ENCODE measurements at regions not wholly inside any gene's neighbourhood (a gene's known extent, or its start where the extent isn't known, plus 50 kb on each side); places are given as distances from the start of the nearest gene placed in this dataset.
"Not testable (repeated sequence)": the region's sequence is repeated elsewhere in the genome, so short reads cannot be mapped to it uniquely, and the experiment has no call there.

DNA sequence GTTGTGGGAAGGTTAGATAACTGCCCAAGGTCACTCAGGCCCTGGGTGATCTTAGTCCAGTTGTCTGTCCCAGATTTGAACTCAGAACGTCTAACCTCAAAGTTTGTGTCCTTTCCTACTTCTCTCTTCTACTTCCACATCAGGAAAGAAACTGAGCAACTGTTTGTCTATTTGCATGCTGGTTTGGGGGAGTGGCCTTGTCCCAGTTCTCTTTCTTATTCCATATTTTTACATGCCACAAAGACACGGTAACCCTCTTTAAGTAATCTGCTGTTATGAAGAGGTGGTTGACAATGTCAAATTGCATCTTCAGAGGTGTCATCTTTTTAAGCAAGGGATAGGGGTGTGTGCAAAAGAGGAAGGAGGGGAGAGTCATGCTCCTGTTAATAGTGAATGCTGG, 432.5 kb downstream of the HS3ST3B1 start:
- DNase-seq (ENCODE audit: low read depth in 3 of 3), result no peak

DNA sequence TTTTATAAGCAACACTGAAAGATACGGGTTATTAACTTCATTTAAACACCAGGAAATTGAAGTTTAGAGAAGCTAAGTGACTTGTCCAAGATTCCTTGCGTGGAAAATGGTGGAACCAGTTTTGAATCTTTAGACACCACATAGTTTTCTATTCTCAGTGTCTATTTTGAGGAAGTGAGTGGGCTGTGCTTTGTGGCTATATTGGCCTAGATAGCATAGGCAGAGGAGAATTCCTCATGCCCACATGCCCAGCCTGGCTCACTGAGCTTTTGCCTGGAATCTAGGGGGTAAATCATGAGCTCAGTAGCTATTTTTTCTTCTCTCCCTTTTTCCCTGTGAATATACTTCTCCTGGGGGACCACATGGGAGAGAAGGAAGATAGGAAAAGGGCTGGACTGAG, 431.3 kb downstream of the HS3ST3B1 start:
- no peak for DNase-seq (ENCODE audit: low read depth in 3 of 3)

DNA sequence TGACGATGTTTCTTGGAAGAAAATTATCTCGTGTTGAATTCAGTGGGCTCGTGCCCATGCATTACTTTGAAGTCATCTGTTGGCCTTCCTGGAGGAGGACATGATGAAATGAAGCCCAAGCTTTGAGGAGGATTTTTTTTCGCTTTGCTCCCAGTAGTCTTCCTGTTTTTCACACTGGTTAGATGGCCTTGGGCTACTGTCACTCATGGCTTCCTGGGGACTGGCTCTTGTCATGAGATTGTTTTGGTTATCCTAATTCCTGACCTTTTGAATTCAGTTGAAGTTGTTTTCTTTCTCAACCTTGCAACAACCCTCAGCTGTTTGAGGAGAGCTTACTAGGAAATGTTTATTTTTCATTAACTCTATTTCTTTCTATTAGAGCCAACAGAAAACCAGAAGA, 430.7 kb downstream of the HS3ST3B1 start:
- DNase-seq (ENCODE audit: low read depth in 3 of 3), result no peak

DNA sequence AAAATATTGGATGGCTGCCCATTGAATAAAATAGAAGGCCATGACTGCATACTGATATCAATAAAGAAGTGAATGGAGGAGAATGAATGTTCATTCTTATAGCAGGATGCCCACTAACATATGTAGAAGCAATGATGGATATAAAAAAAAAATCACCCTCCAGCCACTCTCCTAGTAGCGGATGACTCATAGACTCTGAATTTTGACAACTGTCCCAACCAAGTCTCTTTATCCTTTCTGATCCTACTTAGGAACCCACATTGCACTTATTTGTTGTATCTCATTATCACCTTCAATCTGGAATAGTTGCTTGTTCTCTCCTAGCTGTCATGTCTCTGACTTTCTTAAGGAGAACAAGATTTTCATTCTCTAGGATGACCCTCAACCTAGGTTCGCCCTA, 429.9 kb downstream of the HS3ST3B1 start:
- no peak for DNase-seq (ENCODE audit: low read depth in 3 of 3)

DNA sequence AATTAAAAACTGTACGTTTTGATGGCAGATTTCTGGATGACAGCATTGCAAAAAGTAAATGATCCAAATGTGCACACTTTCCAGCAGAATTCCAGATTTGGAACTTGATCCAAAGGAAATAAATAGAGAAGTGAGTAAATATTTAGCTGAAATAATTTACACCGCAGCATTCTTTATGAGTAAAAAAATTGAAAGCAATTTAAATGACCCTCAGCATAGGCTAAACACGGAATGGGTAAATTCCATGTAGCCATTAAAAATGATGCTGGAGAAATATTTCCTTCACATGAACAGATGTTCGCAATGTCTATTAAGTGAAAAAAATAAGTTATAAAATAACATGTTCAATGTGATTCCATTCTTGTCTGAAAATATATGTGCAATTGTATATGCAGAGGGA, 424.8 kb downstream of the HS3ST3B1 start:
- no peak for DNase-seq (ENCODE audit: low read depth in 3 of 3)

DNA sequence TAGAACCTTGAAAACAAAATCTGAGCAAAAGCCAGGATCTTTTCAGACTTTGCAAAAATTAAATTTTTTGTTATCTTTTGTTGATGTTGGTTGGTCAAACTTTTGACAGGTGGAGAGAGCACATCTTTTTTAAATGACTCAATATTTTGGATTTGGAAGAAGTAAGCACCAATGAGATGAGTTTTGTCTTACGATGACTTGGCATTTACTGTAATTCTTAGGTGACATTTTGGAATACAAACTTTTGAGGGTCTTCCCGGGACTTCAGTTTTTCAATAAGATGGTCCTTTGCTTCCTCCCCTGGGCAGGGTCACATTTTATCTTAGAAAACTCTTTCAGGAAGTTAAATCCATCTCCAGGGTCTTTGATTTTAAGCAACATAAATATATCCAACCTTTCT, 423.9 kb downstream of the HS3ST3B1 start:
- DNase-seq (ENCODE audit: low read depth in 3 of 3), result no peak

DNA sequence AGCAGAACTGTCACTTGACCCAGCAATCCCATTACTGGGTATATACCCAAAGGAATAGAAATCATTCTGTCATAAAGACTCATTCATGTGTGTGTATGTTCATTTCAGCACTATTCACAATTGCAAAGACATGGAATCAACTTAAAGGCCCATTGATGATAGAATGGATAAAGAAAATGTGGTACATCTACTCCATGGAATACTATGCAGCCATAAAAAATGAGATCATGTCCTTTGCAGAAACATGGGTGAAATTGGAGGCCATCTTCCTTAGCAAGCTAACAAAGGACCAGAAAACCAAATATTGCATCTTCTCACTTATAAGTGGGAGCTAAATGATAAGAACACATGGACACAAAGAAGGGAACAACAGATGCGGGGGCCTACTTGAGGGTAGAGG, 422.5 kb downstream of the HS3ST3B1 start:
- not testable (repeated sequence) for DNase-seq (ENCODE audit: low read depth in 3 of 3)

DNA sequence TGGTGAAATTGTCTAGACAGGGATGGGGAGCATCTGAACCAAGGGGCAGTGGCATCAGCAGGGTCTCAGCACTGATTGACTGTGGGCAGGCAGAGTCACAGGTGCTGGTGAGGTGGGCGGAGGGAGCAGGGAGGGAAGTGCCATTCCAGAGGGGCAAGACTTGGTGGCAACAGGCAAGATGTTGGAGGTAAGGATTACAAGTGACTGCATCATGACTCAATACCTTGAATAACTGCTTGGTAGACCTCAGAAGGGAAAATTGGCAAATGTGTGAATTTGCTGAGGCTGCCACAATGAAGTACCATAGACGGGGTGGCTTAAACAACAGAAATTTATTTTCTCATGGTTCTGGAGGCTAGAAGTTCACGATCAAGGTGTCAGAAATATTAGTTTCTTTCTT, 419.1 kb downstream of the HS3ST3B1 start:
- DNase-seq (ENCODE audit: low read depth in 3 of 3), result no peak

DNA sequence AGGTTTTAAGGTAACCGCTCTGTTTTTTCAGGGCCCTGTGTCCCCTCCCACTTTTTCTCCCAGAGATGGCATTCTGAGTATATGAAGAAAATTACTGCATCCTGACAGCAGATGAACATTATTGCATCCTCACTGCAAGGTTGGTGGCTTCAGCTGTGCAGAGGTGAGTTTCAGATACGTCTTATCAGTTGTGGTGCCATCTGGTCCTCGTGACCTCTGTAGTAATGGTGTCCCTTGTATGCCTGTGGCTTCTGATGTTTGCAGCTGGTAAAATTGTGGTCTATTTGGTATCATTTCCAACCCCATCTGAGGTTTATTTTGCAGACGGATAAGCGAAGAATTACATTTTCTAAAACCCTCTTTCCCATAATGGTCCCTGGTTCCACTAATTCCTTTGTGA, 417.0 kb downstream of the HS3ST3B1 start:
- DNase-seq (ENCODE audit: low read depth in 3 of 3), result no peak

DNA sequence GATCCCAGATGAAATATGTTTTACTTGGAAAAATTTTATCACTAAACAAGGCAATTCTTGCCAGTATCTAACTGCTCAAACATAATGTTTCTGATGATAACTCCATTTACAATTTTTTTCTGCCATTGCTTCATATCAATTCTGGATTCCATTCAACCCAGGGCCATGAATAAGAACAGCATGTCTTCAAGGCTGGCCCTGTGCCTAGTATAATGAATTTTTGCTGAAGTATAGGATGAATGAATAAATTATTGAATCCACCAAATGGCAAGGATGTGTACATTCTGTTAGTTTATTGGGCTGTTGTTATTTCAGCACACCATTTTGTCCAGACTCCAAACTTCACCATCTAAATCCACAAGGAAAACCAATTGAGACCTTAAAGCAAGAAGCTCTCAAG, 414.7 kb downstream of the HS3ST3B1 start:
- DNase-seq (ENCODE audit: low read depth in 3 of 3), result no peak

DNA sequence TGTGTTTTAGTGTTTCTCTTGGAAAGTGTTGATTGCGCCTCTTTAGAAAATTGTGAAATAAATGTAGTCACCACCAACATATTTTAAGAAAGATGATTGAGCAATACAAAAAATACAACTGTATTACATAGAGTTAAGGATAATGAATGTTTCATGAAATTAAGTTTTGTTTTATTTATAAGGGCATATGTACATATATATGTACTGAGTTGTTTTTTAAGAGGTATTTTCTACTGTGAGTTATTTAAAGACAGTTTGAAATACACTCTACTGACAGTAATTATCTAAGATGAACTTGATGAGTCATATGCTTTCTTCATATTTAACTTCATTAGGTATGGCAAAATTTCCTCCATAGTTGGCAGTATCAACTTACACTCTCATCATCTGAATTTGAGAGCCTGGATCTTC, 411.7 kb downstream of the HS3ST3B1 start:
- no peak for DNase-seq (ENCODE audit: low read depth in 3 of 3)

DNA sequence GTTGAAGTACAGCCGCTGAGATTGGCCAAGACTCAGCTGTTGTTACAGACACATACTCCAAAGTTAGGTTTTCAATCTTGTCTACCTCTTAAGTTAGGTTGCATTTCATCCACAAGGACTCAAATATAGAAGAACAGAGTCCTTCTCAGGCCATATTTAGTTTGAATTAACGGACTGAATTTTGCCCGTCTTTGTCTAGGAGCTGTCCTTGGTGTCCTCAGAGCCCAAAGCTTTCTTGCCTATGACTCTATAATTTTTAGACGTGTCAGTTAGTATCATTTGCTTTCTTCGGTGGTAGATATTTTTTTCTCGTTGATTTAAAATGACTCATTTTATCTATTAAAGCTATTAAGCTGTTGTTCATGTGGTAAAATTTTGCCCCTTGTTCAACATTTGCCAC, 403.2 kb downstream of the HS3ST3B1 start:
- no peak for DNase-seq (ENCODE audit: low read depth in 3 of 3)

DNA sequence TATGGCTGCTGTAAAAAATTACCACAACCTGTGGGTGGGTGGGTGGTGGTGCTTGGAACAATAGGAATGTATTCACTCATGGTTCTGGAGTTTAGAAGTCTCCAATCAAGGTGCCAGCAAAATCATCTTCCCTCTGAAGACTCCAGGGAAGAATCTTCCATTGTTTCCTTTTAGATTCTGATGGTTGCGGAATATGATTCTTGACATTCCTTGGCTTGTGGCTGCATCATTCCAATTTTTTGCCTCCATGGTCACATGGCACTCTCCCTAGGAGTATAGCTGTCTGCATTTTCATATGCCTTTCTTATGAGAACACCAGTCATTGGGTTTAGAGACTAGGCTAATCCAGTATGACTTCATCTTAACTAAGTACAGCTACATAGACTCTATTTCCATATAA, 401.0 kb downstream of the HS3ST3B1 start:
- no peak for DNase-seq (ENCODE audit: low read depth in 3 of 3)

DNA sequence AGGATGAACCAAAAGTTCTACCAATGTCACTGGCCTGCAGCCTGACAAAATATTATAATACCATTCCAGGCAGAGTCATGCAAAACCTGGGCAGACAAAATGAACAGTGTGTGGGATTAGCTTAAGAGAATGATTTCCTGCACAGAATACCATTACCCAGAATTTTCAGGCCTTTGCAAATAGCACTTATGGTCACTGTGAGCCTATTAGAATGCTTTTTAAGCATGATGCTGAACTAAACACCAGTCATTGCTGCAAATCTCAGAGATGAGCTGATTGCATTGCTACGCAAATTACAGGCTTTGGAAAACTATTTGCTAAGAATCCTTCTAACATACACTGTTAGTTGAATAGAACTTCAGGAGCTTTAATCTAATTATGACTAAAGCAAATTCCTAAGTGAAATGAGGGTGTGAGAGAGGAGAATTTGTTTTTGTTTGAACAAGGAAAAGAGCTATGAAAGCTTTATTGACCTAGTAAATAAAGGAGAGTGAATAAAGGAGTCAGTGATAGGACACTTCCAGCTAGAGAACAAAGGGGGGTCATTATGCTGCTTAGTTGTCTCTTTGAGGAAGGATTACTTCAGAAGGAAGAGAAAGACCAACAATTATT, 398.8 kb downstream of the HS3ST3B1 start:
- DNase-seq (ENCODE audit: low read depth in 3 of 3), result no peak

DNA sequence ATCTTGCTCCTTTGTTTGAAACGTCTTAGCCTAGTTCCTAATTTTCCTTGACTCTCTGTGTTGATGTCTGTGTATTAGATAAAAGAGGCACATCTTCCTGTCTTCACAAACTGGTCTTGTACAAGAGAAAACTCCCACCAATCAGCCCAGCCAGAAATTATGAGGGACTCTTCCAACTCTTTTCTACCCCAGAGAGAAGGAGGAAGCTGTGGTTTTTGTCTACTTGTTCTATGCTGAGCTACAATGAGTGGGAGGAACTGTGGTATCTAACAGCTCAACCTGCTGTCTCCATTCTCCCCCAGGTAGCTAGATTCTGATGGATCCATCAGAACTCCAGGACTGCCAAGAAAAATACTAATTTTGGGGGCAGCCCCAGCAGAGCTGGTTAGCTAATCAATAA, 392.5 kb downstream of the HS3ST3B1 start:
- DNase-seq (ENCODE audit: low read depth in 3 of 3), result no peak

DNA sequence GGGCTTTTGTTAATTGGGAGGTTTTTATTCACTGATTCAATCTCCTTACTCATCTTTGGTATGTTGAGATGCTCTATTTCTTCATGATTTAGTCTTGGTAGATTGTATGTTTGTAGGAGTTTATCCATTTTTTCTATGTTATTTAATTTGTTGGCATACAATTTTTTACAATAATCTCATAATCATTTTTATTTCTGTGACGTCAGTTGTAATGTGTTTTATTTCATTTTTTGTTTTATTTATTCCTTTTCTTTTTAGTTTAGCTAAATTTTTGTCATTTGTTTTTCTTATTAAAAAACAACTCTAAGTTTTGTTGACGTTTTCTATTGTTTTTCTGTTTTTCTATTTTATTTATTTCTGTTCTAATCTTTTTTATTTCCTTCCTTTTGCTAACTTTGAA, 389.8 kb downstream of the HS3ST3B1 start:
- DNase-seq (ENCODE audit: low read depth in 3 of 3), result no peak

DNA sequence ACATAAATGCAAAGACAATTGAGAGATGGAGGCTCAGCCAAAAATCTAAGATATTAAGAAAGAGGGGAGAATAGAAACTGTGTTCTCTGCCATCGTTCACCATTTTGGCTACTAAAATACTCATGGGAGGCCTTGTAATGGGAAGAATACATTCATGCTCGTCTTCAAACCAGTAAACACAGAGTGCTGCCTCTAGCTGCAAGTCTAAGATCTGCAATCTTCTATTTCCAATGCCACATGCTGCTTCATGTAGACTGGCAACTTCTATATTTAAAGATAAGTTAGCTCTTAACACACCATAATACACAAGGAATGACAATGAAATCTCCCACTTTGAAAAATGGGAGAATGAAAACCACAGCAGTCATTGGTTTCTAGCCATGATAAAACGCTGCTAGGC, 387.3 kb downstream of the HS3ST3B1 start:
- no peak for DNase-seq (ENCODE audit: low read depth in 3 of 3)

DNA sequence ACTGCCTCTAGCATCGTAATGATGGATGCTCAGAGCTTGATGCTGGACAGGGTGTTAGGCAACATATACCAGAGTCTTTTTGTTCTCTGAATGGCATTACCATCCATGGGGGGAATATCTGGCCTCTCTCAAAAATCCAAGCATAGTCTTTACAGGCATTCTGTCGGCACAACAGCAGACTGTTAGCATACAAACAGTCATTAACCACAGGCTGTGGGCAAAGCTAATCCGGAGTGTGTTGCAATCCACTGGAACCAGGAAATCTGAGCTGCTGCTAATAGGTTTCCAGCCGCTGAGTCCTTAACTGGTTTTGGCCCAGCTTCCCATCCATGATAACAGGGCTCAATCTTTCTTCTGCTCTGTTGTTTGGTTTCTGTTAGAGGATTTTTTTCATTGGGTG, 371.9 kb downstream of the HS3ST3B1 start:
- DNase-seq (ENCODE audit: low read depth in 3 of 3), result no peak

DNA sequence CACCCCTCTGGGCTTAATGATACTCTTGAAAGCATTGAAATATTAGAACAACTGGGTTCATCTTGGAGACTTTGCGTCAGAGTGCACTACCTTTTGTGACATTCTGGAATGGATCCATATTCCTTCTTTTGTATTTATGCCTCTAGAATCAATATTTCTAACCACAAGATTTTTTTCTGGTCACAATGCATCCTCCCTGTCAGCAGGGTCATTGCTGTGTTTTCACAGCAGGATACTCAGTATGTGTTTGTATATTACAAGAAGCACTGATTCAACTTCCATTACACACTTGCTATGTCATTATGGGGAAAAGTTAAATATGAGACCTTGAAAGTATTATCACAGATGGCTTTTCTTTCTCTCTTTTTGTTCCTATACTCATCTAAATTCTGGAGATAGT, 370.0 kb downstream of the HS3ST3B1 start:
- no peak for DNase-seq (ENCODE audit: low read depth in 3 of 3)

DNA sequence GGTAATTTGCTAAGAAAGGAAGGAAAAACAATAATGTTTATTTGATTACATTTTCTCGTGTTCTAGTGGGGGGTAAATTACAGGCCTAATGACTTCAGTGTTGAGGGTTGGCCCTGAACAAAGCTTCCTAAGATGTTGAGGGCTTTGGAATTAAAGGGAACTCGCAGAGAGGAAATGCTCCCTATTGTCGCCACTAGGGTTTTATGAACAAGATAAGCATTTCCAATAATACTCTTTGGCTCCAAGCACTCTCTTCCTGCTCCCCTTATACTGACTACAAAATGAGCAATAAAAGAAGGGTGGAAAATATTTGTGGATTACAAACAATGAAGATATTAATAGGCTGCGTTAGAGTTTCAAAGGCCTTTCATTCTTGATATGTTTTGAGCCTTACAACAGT, 363.6 kb downstream of the HS3ST3B1 start:
- DNase-seq (ENCODE audit: low read depth in 3 of 3), result no peak

DNA sequence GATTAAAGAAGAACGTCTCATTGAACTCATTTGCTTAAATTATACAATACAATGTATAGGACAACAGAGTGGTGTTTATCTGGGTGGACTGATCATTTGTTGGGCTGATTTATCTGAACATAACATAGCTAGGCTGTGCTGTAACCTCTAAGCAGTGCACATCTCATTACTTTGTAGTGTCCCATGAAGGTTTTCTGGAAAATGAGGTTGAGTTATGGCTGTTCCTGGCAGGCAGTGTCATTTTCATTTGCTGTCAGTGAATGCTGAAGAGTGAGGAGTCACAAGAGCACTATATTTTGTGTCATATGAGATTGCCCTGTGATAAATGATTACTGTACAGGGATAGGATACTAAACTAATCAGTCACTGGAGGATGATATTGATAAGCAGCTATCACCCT, 340.2 kb downstream of the HS3ST3B1 start:
- DNase-seq (ENCODE audit: low read depth in 3 of 3), result no peak

DNA sequence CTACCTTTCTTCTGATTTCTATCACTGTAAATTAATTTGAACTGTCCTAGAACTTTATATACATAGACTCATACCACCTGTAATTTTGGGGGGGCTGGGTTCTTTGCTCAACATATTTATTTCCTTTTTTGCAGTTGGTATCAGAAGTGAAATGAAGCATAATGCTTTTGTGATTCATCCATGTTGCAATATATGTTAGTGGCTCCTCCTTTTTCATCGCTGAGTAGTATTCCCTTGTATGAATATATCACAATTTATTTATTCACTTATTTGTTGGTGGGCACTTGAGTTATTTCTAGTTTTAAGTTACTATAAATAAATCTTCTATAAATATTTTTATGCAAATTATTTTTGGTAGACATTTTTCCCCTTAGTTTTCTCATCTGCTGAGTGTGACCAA, 336.4 kb downstream of the HS3ST3B1 start:
- DNase-seq (ENCODE audit: low read depth in 3 of 3), result no peak

DNA sequence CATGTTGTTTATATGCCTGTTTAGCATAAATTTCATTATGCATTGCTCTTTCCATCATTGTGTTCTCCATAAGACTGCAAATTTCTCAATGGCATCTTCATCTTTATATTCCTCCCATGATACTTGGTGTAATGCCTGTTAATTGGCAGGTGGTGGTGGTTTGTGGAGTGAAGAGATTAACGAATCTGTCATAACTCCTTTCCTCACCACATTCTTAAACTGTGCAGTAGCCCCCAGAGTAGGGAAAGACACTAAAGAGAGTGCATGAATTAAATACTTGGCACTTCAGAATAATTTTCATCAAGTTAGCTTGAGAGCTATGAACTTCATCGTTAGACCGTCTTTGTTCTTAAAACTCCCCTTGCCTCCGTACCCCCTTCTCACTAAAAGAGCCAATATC, 329.7 kb downstream of the HS3ST3B1 start:
- DNase-seq (ENCODE audit: low read depth in 3 of 3), result no peak

DNA sequence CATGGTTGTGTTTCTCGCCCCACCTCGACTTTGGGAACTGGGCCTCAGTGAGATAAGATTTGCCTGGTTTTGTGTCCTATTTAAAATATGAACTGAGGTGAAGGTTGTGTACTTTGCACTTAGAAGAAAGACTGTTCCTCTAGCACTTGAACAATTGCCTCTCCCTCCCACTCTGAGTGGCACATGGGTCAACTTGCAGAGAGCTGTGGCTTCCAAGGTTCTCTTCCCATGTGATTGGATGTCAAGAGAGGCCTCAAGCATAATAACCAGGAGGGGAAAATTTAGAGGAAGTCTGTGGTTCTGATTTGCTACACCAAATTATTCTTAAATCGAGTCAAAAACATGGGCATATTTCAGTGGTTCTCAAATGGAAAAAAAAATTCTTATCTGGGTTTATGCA, 329.2 kb downstream of the HS3ST3B1 start:
- no peak for DNase-seq (ENCODE audit: low read depth in 3 of 3)
